Ovary (tissue), 3 donors: ENCODE measurements at regions not wholly inside any gene's neighbourhood (a gene's known extent, or its start where the extent isn't known, plus 50 kb on each side); places are given as distances from the start of the nearest gene placed in this dataset.

Experiments used
- CTCF ChIP-seq, 3 donors: fragments of 450-650 bp in 2 of 3; fragments of 200-600 bp in 1 of 3; IDR thresholded peaks; one replicate each; pipeline versions ENCODE4 v1.5.1 to v1.8.0; 2016 to 2022; ENCODE audit warnings: antibody characterized with exemption in 3 of 3, mild to moderate bottlenecking in 1 of 3
- EP300 ChIP-seq: sonication (generic); formaldehyde crosslinking; IDR thresholded peaks from one replicate; pipeline ENCODE4 v1.6.1; 2017; ENCODE audit warnings: antibody characterized with exemption
- POLR2A ChIP-seq: fragments of 450-650 bp; IDR thresholded peaks from one replicate; pipeline ENCODE4 v1.6.1; 2017; ENCODE audit warnings: antibody characterized with exemption, mild to moderate bottlenecking, moderate library complexity
- donor health status: DM: no; HTN: no; CAD: no.

GRCh38 chr2:16290311-16291020 lies 350.1 kb downstream of the MYCN start:
- no peak for TF ChIP-seq CTCF (IDR thresholded peaks at IDR 0.05)
- TF ChIP-seq POLR2A, result no peak
- no peak for TF ChIP-seq EP300
